Activated T-cell treated with anti-CD3 and anti-CD28 coated beads, Interleukin-2, amount 50 U/mL, for 72 hours (primary cell): ENCODE measurements at regions not wholly inside any gene's neighbourhood (a gene's known extent, or its start where the extent isn't known, plus 50 kb on each side); places are given as distances from the start of the nearest gene placed in this dataset.

Source experiments
- ATAC-seq, 2 donors: fragments of 150-1000 bp; cut with Tn5 transposase; replicated peaks in 1 of 2; 2 replicates each; pipeline ENCODE4 v1.10.0; 2021; ENCODE audit warnings: moderate library complexity in 2 of 2, mild to moderate bottlenecking in 1 of 2
- DNase-seq, 2 donors: peaks; one replicate each; pipeline ENCODE4 v3.0.0; 2021 to 2022; ENCODE audit warnings: mixed read lengths in 1 of 2
- H3K27ac Mint-ChIP-seq: one replicate; pipeline ENCODE4 v1.8.0; 2022; ENCODE audit warnings: mild to moderate bottlenecking, moderate library complexity, mixed read lengths
- H3K27me3 Mint-ChIP-seq: one replicate; pipeline ENCODE4 v1.8.0; 2022; ENCODE audit warnings: low read depth, mixed read lengths
- H3K36me3 Mint-ChIP-seq, 2 donors: one replicate each; pipeline ENCODE4 v1.8.0; 2022; ENCODE audit warnings: mixed read lengths in 2 of 2, mild to moderate bottlenecking in 1 of 2; ENCODE audit not compliant: insufficient read depth in 2 of 2
- H3K4me1 Mint-ChIP-seq: one replicate; pipeline ENCODE4 v1.8.0; 2022; ENCODE audit warnings: low read depth, mixed read lengths
- H3K4me3 Mint-ChIP-seq, 2 donors: one replicate each; pipeline ENCODE4 v1.8.0; 2022; ENCODE audit warnings: mild to moderate bottlenecking in 2 of 2, mixed read lengths in 2 of 2, moderate library complexity in 2 of 2
- H3K9me3 Mint-ChIP-seq, 2 donors: one replicate each; pipeline ENCODE4 v1.8.0; 2022; ENCODE audit warnings: mixed read lengths in 2 of 2

GRCh38 chr10:106111246-106111645 is 1053.3 kb downstream of the SORCS1 start:
- no peaks in the 10 kb centered on the region for H3K27me3 Mint-ChIP-seq
- peaks cover 0 to 3% of the 10 kb centered on the region in 2 donors for H3K36me3 Mint-ChIP-seq
- no peaks in the 10 kb centered on the region for H3K4me1 Mint-ChIP-seq
- peaks cover 6 to 7% of the 10 kb centered on the region in 2 donors for H3K9me3 Mint-ChIP-seq
- H3K27ac Mint-ChIP-seq: no peak overlapping the region
- no peak overlapping the region for H3K4me3 Mint-ChIP-seq
- no peak for ATAC-seq
- no peak for DNase-seq

GRCh38 chr10:106107706-106108105 is 1056.8 kb downstream of the SORCS1 start:
- ATAC-seq (no peak), DNase-seq (no peak)
- H3K36me3 Mint-ChIP-seq: peaks cover 0 to 2% of the 10 kb centered on the region in 2 donors
- no peak overlapping the region for H3K4me3 Mint-ChIP-seq
- peaks cover 0 to 2% of the 10 kb centered on the region in 2 donors for H3K9me3 Mint-ChIP-seq
- no peak overlapping the region for H3K27ac Mint-ChIP-seq
- no peaks in the 10 kb centered on the region for H3K27me3 Mint-ChIP-seq
- H3K4me1 Mint-ChIP-seq: no peaks in the 10 kb centered on the region

- peaks cover 0 to 2% of the 10 kb centered on the region in 2 donors for H3K9me3 Mint-ChIP-seq
- no peak overlapping the region for H3K27ac Mint-ChIP-seq
- DNase-seq (no peak), ATAC-seq (no peak)
- H3K36me3 Mint-ChIP-seq: peaks cover 0 to 2% of the 10 kb centered on the region in 2 donors
- no peaks in the 10 kb centered on the region for H3K27me3 Mint-ChIP-seq
- no peaks in the 10 kb centered on the region for H3K4me1 Mint-ChIP-seq
- H3K4me3 Mint-ChIP-seq: no peak overlapping the region
Measured at GRCh38 chr10:106106114-106106513, 1058.4 kb downstream of the SORCS1 start.

- Mint-ChIP-seq H3K4me1 (no peaks in the 10 kb centered on the region), H3K4me3 (no peak overlapping the region), H3K27me3 (no peaks in the 10 kb centered on the region), H3K36me3 (no peaks in the 10 kb centered on the region), H3K27ac (no peak overlapping the region), H3K9me3 (no peaks in the 10 kb centered on the region)
- DNase-seq (no peak), ATAC-seq (no peak)
Measured at GRCh38 chr10:106089855-106090254, 1074.7 kb downstream of the SORCS1 start.

- no peaks in the 10 kb centered on the region for H3K9me3 Mint-ChIP-seq
- H3K4me3 Mint-ChIP-seq: no peak overlapping the region
- no peak overlapping the region for H3K27ac Mint-ChIP-seq
- H3K4me1 Mint-ChIP-seq: no peaks in the 10 kb centered on the region
- no peaks in the 10 kb centered on the region for H3K36me3 Mint-ChIP-seq
- no peaks in the 10 kb centered on the region for H3K27me3 Mint-ChIP-seq
- DNase-seq: no peak
- no peak for ATAC-seq
Measured at GRCh38 chr10:106086391-106086790, 1078.1 kb downstream of the SORCS1 start.

- Mint-ChIP-seq H3K4me3 (no peak overlapping the region), H3K27ac (no peak overlapping the region)
Measured at GRCh38 chr10:106083572-106083971, 1080.9 kb downstream of the SORCS1 start.

GRCh38 chr10:106082865-106083264 is 1081.6 kb downstream of the SORCS1 start:
- Mint-ChIP-seq H3K27me3 (no peaks in the 10 kb centered on the region), H3K4me1 (no peaks in the 10 kb centered on the region), H3K27ac (no peak overlapping the region), H3K4me3 (no peak overlapping the region), H3K9me3 (peaks cover 0 to 1% of the 10 kb centered on the region in 2 donors), H3K36me3 (no peaks in the 10 kb centered on the region)
- no peak for ATAC-seq
- DNase-seq: no peak

More at GRCh38 chr10:106083572-106083971, 1080.9 kb downstream of the SORCS1 start:
- no peaks in the 10 kb centered on the region for H3K9me3 Mint-ChIP-seq
- DNase-seq (no peak), ATAC-seq (no peak)
- H3K27me3 Mint-ChIP-seq: no peaks in the 10 kb centered on the region
- H3K4me1 Mint-ChIP-seq: no peaks in the 10 kb centered on the region
- no peaks in the 10 kb centered on the region for H3K36me3 Mint-ChIP-seq

- ATAC-seq (no peak), DNase-seq (no peak)
- Mint-ChIP-seq H3K36me3 (no peaks in the 10 kb centered on the region), H3K27ac (no peak overlapping the region), H3K9me3 (peaks cover 0 to 3% of the 10 kb centered on the region in 2 donors), H3K27me3 (no peaks in the 10 kb centered on the region), H3K4me3 (no peak overlapping the region), H3K4me1 (no peaks in the 10 kb centered on the region)
Measured at GRCh38 chr10:106078895-106079576, 1085.5 kb downstream of the SORCS1 start.

- no peaks in the 10 kb centered on the region for H3K36me3 Mint-ChIP-seq
- H3K9me3 Mint-ChIP-seq: peaks cover 0 to 3% of the 10 kb centered on the region in 2 donors
- H3K4me1 Mint-ChIP-seq: no peaks in the 10 kb centered on the region
- no peaks in the 10 kb centered on the region for H3K27me3 Mint-ChIP-seq
- DNase-seq (no peak), ATAC-seq (no peak)
- no peak overlapping the region for H3K27ac Mint-ChIP-seq
- no peak overlapping the region for H3K4me3 Mint-ChIP-seq
Measured at GRCh38 chr10:106076496-106076895, 1088.0 kb downstream of the SORCS1 start.

GRCh38 chr10:106053061-106053460 is 1111.4 kb downstream of the SORCS1 start:
- peaks cover 0 to 2% of the 10 kb centered on the region in 2 donors for H3K36me3 Mint-ChIP-seq

GRCh38 chr10:106044503-106044902 is 1120.0 kb downstream of the SORCS1 start:
- peaks cover 2% of the 10 kb centered on the region in 2 donors for H3K9me3 Mint-ChIP-seq
- H3K4me1 Mint-ChIP-seq: no peaks in the 10 kb centered on the region
- no peaks in the 10 kb centered on the region for H3K36me3 Mint-ChIP-seq
- H3K27me3 Mint-ChIP-seq: no peaks in the 10 kb centered on the region
- ATAC-seq (no peak), DNase-seq (no peak)
- H3K27ac Mint-ChIP-seq: no peak overlapping the region
- no peak overlapping the region for H3K4me3 Mint-ChIP-seq

More at GRCh38 chr10:106053061-106053460, 1111.4 kb downstream of the SORCS1 start:
- Mint-ChIP-seq H3K9me3 (peaks cover 2 to 9% of the 10 kb centered on the region in 2 donors), H3K4me3 (no peak overlapping the region), H3K4me1 (no peaks in the 10 kb centered on the region), H3K27ac (no peak overlapping the region), H3K27me3 (no peaks in the 10 kb centered on the region)
- DNase-seq (no peak), ATAC-seq (no peak)

- ATAC-seq: no peak
- Mint-ChIP-seq H3K4me1 (no peaks in the 10 kb centered on the region), H3K27ac (no peak overlapping the region), H3K9me3 (peaks cover 2% of the 10 kb centered on the region in 2 donors), H3K36me3 (no peaks in the 10 kb centered on the region), H3K27me3 (no peaks in the 10 kb centered on the region), H3K4me3 (no peak overlapping the region)
- DNase-seq: no peak
Measured at GRCh38 chr10:106043863-106044262, 1120.6 kb downstream of the SORCS1 start.

GRCh38 chr10:106038246-106038645 is 1126.3 kb downstream of the SORCS1 start:
- no peak for ATAC-seq
- H3K9me3 Mint-ChIP-seq: peaks cover 1 to 4% of the 10 kb centered on the region in 2 donors

GRCh38 chr10:106033065-106033464 is 1131.4 kb downstream of the SORCS1 start:
- no peak overlapping the region for H3K4me3 Mint-ChIP-seq

More at GRCh38 chr10:106038246-106038645, 1126.3 kb downstream of the SORCS1 start:
- Mint-ChIP-seq H3K27me3 (no peaks in the 10 kb centered on the region), H3K4me1 (no peaks in the 10 kb centered on the region), H3K27ac (no peak overlapping the region), H3K4me3 (no peak overlapping the region), H3K36me3 (peaks cover 0 to 2% of the 10 kb centered on the region in 2 donors)
- DNase-seq: no peak

More at GRCh38 chr10:106033065-106033464, 1131.4 kb downstream of the SORCS1 start:
- DNase-seq (no peak), ATAC-seq (no peak)
- Mint-ChIP-seq H3K36me3 (peaks cover 0 to 2% of the 10 kb centered on the region in 2 donors), H3K27me3 (no peaks in the 10 kb centered on the region), H3K9me3 (peaks cover 4% of the 10 kb centered on the region in 2 donors), H3K27ac (no peak overlapping the region), H3K4me1 (no peaks in the 10 kb centered on the region)
